Breast epithelium (tissue), 3 donors: ENCODE measurements at regions not wholly inside any gene's neighbourhood (a gene's known extent, or its start where the extent isn't known, plus 50 kb on each side); places are given as distances from the start of the nearest gene placed in this dataset.

ENCODE experiments used
- POLR2AphosphoS5 ChIP-seq, 3 donors: sonication (generic); formaldehyde crosslinking; IDR thresholded peaks; one replicate each; pipeline ENCODE4 v1.6.1; 2017; ENCODE audit warnings: antibody characterized with exemption in 3 of 3
- TF ChIP-seq, protein P1 (sequence below), 3 donors: fragments of 450-650 bp; IDR thresholded peaks; one replicate each; pipeline ENCODE4 v1.5.1; 2016 to 2017; ENCODE audit warnings: antibody characterized with exemption in 3 of 3, mild to moderate bottlenecking in 3 of 3, moderate library complexity in 3 of 3

DNA sequence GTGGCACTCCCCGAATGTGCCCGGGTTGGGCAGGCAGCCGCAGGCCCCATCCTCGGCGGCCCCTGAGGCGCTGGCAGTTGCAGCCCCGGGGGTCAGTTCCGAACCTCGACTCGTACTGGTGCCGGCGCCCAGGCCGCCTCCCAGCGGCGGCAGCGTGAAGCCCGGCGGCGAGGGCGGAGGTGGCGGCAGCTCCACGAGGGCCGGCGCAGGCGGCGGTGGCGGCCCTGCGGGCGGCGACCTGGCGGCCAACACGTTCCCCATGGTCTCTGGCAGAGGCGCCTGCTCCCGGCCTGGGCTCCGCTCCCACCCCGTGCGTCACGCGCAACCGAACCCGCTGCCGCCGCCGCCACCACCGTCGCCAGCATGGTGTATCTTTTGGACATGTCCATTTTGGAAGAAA, 196.3 kb downstream of the CCDC74A start:
- TF ChIP-seq POLR2AphosphoS5 (IDR thresholded peaks at IDR 0.05) = no peak
- TF ChIP-seq, protein P1, sequence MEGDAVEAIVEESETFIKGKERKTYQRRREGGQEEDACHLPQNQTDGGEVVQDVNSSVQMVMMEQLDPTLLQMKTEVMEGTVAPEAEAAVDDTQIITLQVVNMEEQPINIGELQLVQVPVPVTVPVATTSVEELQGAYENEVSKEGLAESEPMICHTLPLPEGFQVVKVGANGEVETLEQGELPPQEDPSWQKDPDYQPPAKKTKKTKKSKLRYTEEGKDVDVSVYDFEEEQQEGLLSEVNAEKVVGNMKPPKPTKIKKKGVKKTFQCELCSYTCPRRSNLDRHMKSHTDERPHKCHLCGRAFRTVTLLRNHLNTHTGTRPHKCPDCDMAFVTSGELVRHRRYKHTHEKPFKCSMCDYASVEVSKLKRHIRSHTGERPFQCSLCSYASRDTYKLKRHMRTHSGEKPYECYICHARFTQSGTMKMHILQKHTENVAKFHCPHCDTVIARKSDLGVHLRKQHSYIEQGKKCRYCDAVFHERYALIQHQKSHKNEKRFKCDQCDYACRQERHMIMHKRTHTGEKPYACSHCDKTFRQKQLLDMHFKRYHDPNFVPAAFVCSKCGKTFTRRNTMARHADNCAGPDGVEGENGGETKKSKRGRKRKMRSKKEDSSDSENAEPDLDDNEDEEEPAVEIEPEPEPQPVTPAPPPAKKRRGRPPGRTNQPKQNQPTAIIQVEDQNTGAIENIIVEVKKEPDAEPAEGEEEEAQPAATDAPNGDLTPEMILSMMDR (IDR thresholded peaks at IDR 0.05) = no peak
